ENCODE measurements at regions not wholly inside any gene's neighbourhood (a gene's known extent, or its start where the extent isn't known, plus 50 kb on each side); places are given as distances from the start of the nearest gene placed in this dataset.

DNA sequence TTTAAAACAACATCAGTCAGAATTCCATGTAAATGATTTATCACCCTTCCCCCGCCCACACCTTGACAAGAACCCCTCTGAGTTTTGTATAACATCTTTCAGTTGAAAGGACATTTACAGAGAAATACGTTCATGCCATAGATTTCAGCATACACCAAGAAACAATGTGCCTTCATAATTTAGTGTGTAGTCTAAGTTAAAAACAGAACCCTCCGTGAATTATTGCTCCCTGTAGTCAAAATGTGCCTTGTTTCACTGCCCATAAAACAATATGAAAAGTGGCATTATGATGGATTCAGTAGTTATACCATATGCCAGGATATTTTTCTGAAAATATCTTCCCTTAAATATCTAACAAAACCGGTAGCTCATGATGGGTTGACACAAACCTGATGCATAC lies 953.9 kb downstream of the GBE1 start:
- Histone ChIP-seq H3K4me1 (no peaks in the 10 kb centered on the region), H3K27ac (no peak overlapping the region), H3K4me3 (no peak overlapping the region), H3K36me3 (no peaks in the 10 kb centered on the region), H3K9me3 (no peaks in the 10 kb centered on the region), H3K27me3 (no peaks in the 10 kb centered on the region)
- no peak for DNase-seq
- intact Hi-C loops (cut with DNase I), result no loop called here
- 54 to 57% methylated on average over 4 of the region's 4 CpGs for WGBS, 2 donors
- TF ChIP-seq POLR2A (IDR thresholded peaks at IDR 0.05) (no peak), CTCF (IDR thresholded peaks at IDR 0.05) (no peak)

DNA sequence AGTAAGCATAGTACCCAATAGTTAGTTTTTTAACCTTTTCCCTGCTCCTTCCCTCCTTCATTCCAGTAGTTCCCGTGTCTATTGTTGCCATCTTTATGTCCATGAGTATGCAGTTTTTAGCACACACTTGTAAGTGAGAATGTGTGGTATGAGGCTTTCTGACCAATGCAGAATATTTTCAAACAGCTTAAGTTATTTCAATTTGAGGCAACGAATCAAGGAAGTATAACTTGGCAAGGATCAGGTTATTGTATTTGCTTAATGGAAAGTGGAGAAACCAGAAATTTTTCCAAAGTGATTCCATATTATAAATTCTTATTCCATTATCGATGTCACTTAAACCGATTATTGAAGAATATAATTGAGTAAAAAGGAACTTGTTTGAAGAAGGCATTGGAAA lies 954.8 kb downstream of the GBE1 start:
- 53 to 60% methylated on average over 4 of the region's 4 CpGs for WGBS, 2 donors
- DNase-seq, result no peak
- intact Hi-C loops (cut with DNase I), result no loop called here

DNA sequence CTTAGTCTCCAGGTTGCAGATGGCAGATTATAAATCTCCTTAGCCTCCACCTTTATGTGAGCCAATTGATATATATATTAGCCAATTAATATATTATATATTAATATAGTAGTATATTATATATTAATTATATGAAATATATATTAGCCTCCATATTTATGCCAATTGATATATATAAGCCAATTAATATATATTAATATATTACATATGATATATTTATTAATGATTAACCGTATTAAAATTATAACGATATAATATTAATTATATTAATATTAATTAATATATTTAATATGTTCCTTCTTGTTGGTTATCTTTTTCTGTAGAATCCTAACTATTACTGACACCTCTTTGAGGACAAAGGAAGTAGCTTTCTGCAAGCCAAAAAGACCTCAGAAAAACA lies 972.5 kb downstream of the GBE1 start:
- no peak overlapping the region for H3K27ac ChIP-seq
- DNase-seq, result no peak
- WGBS, 2 donors, result 92 to 100% methylated on average over 2 of the region's 2 CpGs
- H3K4me1 ChIP-seq, result no peaks in the 10 kb centered on the region
- no peak overlapping the region for H3K4me3 ChIP-seq
- no peaks in the 10 kb centered on the region for H3K36me3 ChIP-seq
- H3K27me3 ChIP-seq, result no peaks in the 10 kb centered on the region
- intact Hi-C loops (cut with DNase I), result no loop called here
- no peaks in the 10 kb centered on the region for H3K9me3 ChIP-seq
- TF ChIP-seq POLR2A (IDR thresholded peaks at IDR 0.05) (no peak), CTCF (IDR thresholded peaks at IDR 0.05) (no peak)

More for the DNA sequence above, 954.8 kb downstream of the GBE1 start:
- Histone ChIP-seq H3K36me3 (no peaks in the 10 kb centered on the region), H3K4me3 (no peak overlapping the region), H3K27me3 (no peaks in the 10 kb centered on the region), H3K27ac (no peak overlapping the region), H3K9me3 (no peaks in the 10 kb centered on the region), H3K4me1 (no peaks in the 10 kb centered on the region)
- TF ChIP-seq CTCF (IDR thresholded peaks at IDR 0.05) (no peak), POLR2A (IDR thresholded peaks at IDR 0.05) (no peak)

DNA sequence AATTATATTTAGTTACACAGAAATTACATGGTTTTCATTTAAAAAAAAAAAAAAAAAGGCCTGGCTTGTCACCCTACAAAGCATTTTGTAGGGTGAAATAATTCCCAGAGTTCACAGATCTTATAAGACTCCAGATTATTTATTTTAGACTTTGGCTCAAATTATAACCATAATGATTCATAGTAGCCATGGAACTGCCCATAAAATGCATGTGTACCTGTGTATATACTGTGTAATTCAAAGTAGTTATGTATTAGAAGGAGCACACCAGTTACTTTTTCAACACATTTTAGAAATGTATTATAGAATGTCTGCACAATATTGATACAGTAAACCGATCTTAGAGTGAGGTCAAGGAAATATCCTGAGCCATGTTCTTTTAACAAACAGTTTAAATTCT lies 975.6 kb downstream of the GBE1 start:
- 67 to 72% methylated on average over 1 of the region's 1 CpG for WGBS, 2 donors
- intact Hi-C loops (cut with DNase I), result no loop called here
- DNase-seq, result no peak
- Histone ChIP-seq H3K9me3 (no peaks in the 10 kb centered on the region), H3K4me1 (no peaks in the 10 kb centered on the region), H3K27me3 (no peaks in the 10 kb centered on the region), H3K27ac (no peak overlapping the region), H3K36me3 (no peaks in the 10 kb centered on the region), H3K4me3 (no peak overlapping the region)
- no peak for TF ChIP-seq CTCF (IDR thresholded peaks at IDR 0.05)

GRCh38 chr3:80785475-80785874 lies 976.0 kb downstream of the GBE1 start:
- H3K4me3 ChIP-seq, result no peak overlapping the region
- no peaks in the 10 kb centered on the region for H3K9me3 ChIP-seq
- TF ChIP-seq POLR2A (IDR thresholded peaks at IDR 0.05) (no peak), CTCF (IDR thresholded peaks at IDR 0.05) (no peak)
- H3K27ac ChIP-seq, result no peak overlapping the region
- WGBS, 2 donors, result 32 to 33% methylated on average over 3 of the region's 3 CpGs
- no peaks in the 10 kb centered on the region for H3K36me3 ChIP-seq
- no peak for DNase-seq
- intact Hi-C loops (cut with DNase I), result no loop called here
- H3K27me3 ChIP-seq, result no peaks in the 10 kb centered on the region
- no peaks in the 10 kb centered on the region for H3K4me1 ChIP-seq

Measured in esophagus squamous epithelium (tissue), 5 donors.